PC-9 (cell line): ENCODE measurements at regions not wholly inside any gene's neighbourhood (a gene's known extent, or its start where the extent isn't known, plus 50 kb on each side); places are given as distances from the start of the nearest gene placed in this dataset.

Experiments used
- CTCF ChIP-seq: fragments of 200-600 bp; sonication (generic); conservative IDR thresholded peaks from 2 replicates; pipeline ENCODE4 v1.6.1; 2017; ENCODE audit warnings: mixed run types, antibody characterized with exemption, mild to moderate bottlenecking, moderate library complexity
- EZH2 ChIP-seq: fragments of 200-600 bp; sonication (generic); IDR thresholded peaks from 2 replicates; pipeline ENCODE4 v1.8.0; 2017; ENCODE audit warnings: antibody characterized with exemption, low read depth

GRCh38 chr4:159046683-159047082 lies 56.2 kb upstream of the RAPGEF2 start:
- TF ChIP-seq CTCF, result no peak
- TF ChIP-seq EZH2, result no peak
